Neural progenitor cell (in vitro differentiated cells): ENCODE measurements at regions not wholly inside any gene's neighbourhood (a gene's known extent, or its start where the extent isn't known, plus 50 kb on each side); places are given as distances from the start of the nearest gene placed in this dataset.

Experiments
- EZH2phosphoT487 ChIP-seq: fragments of 200-600 bp; sonication (generic); IDR thresholded peaks from 2 replicates; pipeline ENCODE4 v1.6.1; 2017; ENCODE audit warnings: antibody characterized with exemption
- TF ChIP-seq, protein P1 (sequence below): fragments of 200-600 bp; sonication (generic); IDR thresholded peaks from 2 replicates; pipeline ENCODE4 v1.5.1; 2017; ENCODE audit warnings: antibody characterized with exemption, mild to moderate bottlenecking

- TF ChIP-seq, protein P1, sequence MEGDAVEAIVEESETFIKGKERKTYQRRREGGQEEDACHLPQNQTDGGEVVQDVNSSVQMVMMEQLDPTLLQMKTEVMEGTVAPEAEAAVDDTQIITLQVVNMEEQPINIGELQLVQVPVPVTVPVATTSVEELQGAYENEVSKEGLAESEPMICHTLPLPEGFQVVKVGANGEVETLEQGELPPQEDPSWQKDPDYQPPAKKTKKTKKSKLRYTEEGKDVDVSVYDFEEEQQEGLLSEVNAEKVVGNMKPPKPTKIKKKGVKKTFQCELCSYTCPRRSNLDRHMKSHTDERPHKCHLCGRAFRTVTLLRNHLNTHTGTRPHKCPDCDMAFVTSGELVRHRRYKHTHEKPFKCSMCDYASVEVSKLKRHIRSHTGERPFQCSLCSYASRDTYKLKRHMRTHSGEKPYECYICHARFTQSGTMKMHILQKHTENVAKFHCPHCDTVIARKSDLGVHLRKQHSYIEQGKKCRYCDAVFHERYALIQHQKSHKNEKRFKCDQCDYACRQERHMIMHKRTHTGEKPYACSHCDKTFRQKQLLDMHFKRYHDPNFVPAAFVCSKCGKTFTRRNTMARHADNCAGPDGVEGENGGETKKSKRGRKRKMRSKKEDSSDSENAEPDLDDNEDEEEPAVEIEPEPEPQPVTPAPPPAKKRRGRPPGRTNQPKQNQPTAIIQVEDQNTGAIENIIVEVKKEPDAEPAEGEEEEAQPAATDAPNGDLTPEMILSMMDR, result no peak
- TF ChIP-seq EZH2phosphoT487, result no peak
These were observed 89.1 kb downstream of the KCNJ2 start for GRCh38 chr17:70258465-70258864.
